ENCODE measurements at regions not wholly inside any gene's neighbourhood (a gene's known extent, or its start where the extent isn't known, plus 50 kb on each side); places are given as distances from the start of the nearest gene placed in this dataset.

GRCh38 chr3:101077361-101078011 lies 84.3 kb upstream of the ABI3BP start:
- no peak for DNase-seq

- DNase-seq, result no peak
These were observed 81.3 kb upstream of the ABI3BP start for GRCh38 chr3:101074518-101074917.

DNA sequence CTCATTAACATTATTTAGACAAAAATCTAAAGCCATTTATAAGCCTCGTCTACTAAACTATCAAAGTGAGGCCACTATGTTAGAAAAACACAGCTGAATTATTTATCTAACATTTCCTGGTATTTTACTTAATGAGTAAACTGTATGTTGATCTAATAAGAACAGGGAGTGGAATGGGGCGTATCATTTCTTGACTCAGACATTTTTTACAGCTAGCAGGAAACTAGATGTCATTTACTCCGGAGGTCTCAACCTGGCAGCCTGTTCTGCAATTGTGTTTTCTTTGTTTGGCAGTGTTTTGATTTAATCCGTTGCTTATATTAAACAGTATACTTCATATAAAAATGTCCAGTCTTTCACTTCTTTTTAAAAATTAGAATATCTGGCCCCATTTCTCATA lies 79.1 kb upstream of the ABI3BP start:
- no peak for DNase-seq

DNA sequence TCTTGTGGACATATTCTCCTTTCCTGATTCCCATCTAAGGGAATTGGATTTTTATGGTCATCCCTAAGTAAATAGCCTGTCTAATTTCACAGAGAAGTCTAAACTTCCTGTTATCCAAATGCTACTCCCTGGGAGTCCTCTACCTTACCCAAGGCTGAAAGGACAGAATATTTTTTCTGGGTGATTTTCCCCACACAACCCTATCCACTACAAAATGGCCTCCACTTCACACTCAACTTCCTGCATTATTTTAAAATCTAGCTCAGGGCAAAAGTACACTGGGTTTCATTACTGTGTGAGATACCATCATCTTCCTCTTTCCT lies 77.5 kb upstream of the ABI3BP start:
- DNase-seq, result no peak

GRCh38 chr3:101069901-101070798 lies 76.9 kb upstream of the ABI3BP start:
- peak; percentile 88 for DNase-seq

DNA sequence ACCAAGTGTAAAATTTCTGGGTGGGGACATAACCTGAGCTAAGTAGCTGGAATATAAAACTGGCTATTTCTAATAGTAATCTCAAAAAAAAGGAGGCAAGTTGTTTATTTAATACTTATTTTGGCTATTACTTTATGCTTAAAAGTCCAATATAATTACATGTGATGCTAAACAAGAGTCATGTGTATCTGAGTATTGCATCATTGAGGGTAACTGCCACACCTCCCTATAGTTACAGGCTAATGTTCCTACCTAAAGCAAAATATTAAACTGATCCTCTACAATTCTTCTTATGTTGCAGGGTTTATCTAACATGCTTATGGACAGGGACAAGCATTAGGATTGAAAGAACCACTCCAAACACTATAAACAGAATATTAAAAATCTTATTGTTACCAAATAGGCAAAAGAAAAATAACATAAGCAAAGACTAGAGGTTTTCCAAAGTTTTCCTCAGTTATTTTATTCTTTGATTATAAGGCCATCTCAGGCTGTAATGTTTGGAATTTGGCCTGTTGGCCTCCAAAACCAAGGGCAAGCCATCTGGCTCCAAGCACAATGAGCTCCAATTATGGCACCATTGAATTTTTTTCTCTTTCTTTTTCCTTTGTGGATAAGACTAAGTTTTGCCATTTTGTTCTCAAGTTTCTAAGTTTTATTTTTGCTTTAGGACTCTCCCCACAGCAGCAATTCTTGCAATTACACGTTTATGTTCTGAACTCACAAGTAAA lies 75.8 kb upstream of the ABI3BP start:
- no peak for DNase-seq

GRCh38 chr3:101066711-101067129 lies 73.5 kb upstream of the ABI3BP start:
- no peak for DNase-seq

GRCh38 chr3:101065962-101066361 lies 72.7 kb upstream of the ABI3BP start:
- DNase-seq, result no peak

- no peak for DNase-seq
These were observed 70.2 kb upstream of the ABI3BP start for GRCh38 chr3:101063401-101063800.

GRCh38 chr3:101061312-101061711 lies 68.1 kb upstream of the ABI3BP start:
- DNase-seq, result no peak

DNA sequence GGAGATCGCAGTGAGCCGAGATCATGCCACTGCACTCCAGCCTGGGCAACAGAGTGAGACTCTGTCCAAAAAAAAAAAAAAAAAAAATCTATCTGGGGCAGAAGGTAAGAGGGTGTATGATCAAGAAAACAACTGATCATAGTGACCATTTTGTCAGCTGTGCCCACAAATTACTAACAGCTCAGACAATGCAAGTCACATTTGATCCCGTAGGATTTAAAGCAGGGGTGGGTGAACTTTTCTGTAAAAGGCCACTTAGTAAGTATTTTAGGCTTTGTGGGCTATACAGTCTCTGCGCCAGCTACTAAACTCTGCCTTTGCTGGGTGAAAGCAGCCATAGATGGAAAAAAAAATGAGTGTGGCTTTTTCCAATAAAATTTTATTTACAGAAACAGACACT lies 57.6 kb upstream of the ABI3BP start:
- DNase-seq, result no peak

DNA sequence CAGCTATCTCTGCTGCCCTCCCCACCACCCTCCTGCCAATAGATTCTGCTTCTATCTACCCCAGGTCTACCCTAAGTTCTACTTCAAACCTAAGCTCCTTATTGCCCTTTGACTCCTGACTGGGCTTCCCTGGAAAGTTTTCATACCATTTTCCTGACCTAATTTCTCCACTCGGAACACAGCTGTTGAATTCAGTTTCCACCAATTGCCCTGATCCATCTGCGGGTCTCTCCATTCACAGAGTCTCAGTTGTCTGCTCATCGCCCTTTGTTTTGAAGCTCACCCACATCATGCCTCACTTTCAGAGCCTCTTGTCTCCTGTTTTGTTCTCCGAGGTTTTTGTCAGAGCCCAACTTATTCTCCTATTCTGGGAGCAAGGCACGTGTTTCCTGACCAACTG lies 56.8 kb upstream of the ABI3BP start:
- no peak for DNase-seq

DNA sequence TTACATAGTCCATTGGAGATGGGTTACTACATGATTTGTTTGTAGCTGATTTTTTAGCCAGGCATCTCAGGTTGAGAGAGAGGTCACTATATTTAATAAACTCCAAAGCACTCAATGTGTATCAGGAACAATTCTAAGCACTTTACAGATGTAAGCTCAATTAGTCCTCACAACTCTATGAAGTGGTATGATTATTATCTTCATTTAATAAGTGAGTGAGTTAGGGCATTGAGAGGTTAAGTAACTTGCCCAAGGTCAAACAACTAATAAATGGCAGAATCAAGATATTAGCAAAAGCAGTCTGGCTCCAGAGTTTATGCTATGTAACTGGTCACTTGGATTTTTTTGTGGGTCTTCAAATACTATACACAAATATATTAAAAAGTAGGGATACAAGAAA lies 56.3 kb upstream of the ABI3BP start:
- no peak for DNase-seq

GRCh38 chr3:101043687-101044078 lies 50.5 kb upstream of the ABI3BP start:
- DNase-seq, result no peak

- DNase-seq, result no peak
These were observed 49.9 kb upstream of the ABI3BP start for GRCh38 chr3:101042996-101043686.

All from islet precursor cell (in vitro differentiated cells).